Testis (tissue), 2 donors: ENCODE measurements at regions not wholly inside any gene's neighbourhood (a gene's known extent, or its start where the extent isn't known, plus 50 kb on each side); places are given as distances from the start of the nearest gene placed in this dataset.

Source experiments
- DNase-seq: peaks from one replicate; pipeline ENCODE4 v3.0.0-alpha.2; 2019
- H3K27ac ChIP-seq, 2 donors: fragments of 200-600 bp; sonication (generic); one replicate each; pipeline ENCODE4 v1.5.1; 2019
- H3K27me3 ChIP-seq: fragments of 200-600 bp; sonication (generic); one replicate; pipeline ENCODE4 v1.5.1; 2019
- H3K36me3 ChIP-seq: fragments of 200-600 bp; sonication (generic); one replicate; pipeline ENCODE4 v1.5.1; 2017; ENCODE audit warnings: low read depth; ENCODE audit errors: missing control alignments
- H3K4me1 ChIP-seq: fragments of 200-600 bp; sonication (generic); one replicate; pipeline ENCODE4 v1.5.1; 2019
- H3K4me3 ChIP-seq, 2 donors: fragments of 200-600 bp; sonication (generic); one replicate each; pipeline ENCODE4 v1.5.1; 2017 to 2019
- H3K9me3 ChIP-seq: fragments of 200-600 bp; sonication (generic); one replicate; pipeline ENCODE4 v1.5.1; 2017
- POLR2A ChIP-seq: fragments of 450-650 bp; IDR thresholded peaks from one replicate; pipeline ENCODE4 v1.6.1; 2017; ENCODE audit warnings: antibody characterized with exemption, mild to moderate bottlenecking, moderate library complexity
- WGBS, 2 donors: methylation state at CpG; one replicate each; pipeline ENCODE4 v1.1.5; 2018; 5-methylcytosine and 5-hydroxymethylcytosine counted together
- intact Hi-C: fragments of 100-400 bp; cut with DNase I; formaldehyde crosslinking; loops from one replicate; pipeline ENCODE4 v1.15.1; 2023; ENCODE audit warnings: low total_unique reads
- TF ChIP-seq, protein P1 (sequence below), 3 experiments: fragments of 450-650 bp in 2 of 3; fragments of 200-600 bp in 1 of 3; sonication (generic) in 1 of 3; IDR thresholded peaks; one replicate each; pipeline ENCODE4 v1.5.1; 2016 to 2019; ENCODE audit warnings: antibody characterized with exemption in 3 of 3, mild to moderate bottlenecking in 2 of 3, moderate library complexity in 1 of 3

DNA sequence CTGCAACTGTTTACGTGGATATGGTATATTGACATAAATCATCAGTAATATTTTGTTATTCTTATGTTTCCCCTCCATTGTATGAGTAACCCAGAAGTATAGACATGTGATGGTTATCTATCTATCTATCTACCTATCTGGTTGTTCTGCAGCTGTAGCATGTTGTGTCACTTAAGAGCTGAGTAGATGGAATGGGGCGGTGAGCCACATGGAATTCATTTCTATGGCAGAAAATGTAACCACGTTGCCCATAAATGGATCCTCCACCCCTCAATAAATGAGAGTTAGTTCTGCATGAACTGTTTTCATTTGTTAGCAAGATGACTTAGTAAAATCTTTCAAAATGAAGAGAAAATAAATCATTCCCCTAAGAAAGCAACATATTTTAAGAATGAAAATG lies 553.2 kb downstream of the MAT2B start:
- no peaks in the 10 kb centered on the region for H3K9me3 ChIP-seq
- H3K27ac ChIP-seq, result no peak overlapping the region
- 82 to 88% methylated on average over 3 of the region's 3 CpGs for WGBS, 2 donors
- DNase-seq, result no peak
- H3K27me3 ChIP-seq, result no peaks in the 10 kb centered on the region
- intact Hi-C loops, result no loop called here
- H3K4me3 ChIP-seq, result no peak overlapping the region
- H3K36me3 ChIP-seq, result no peaks in the 10 kb centered on the region
- TF ChIP-seq, protein P1, sequence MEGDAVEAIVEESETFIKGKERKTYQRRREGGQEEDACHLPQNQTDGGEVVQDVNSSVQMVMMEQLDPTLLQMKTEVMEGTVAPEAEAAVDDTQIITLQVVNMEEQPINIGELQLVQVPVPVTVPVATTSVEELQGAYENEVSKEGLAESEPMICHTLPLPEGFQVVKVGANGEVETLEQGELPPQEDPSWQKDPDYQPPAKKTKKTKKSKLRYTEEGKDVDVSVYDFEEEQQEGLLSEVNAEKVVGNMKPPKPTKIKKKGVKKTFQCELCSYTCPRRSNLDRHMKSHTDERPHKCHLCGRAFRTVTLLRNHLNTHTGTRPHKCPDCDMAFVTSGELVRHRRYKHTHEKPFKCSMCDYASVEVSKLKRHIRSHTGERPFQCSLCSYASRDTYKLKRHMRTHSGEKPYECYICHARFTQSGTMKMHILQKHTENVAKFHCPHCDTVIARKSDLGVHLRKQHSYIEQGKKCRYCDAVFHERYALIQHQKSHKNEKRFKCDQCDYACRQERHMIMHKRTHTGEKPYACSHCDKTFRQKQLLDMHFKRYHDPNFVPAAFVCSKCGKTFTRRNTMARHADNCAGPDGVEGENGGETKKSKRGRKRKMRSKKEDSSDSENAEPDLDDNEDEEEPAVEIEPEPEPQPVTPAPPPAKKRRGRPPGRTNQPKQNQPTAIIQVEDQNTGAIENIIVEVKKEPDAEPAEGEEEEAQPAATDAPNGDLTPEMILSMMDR (IDR thresholded peaks at IDR 0.05), result no peak
- TF ChIP-seq POLR2A, result no peak
- H3K4me1 ChIP-seq, result no peaks in the 10 kb centered on the region

DNA sequence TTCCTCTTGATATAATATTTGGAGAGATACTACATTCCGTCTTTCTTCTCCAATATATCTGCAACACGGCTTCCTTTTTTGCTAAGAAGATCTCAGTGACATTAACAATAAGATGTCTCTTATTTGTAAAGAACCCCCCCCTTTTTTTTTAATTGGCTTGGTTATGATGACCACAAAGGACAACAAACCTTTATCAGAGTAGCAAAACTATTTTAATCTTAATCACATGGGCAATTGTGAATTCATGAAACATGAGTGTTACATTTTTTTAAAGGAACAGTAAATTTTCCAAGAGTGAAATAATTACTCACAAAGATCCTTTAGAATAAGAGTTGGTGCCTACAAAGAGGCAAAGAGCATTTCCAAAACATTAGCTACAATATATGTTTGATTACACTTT lies 554.1 kb downstream of the MAT2B start:
- Histone ChIP-seq H3K9me3 (no peaks in the 10 kb centered on the region), H3K36me3 (no peaks in the 10 kb centered on the region), H3K27ac (no peak overlapping the region), H3K27me3 (no peaks in the 10 kb centered on the region), H3K4me1 (no peaks in the 10 kb centered on the region), H3K4me3 (no peak overlapping the region)
- TF ChIP-seq, protein P1 (IDR thresholded peaks at IDR 0.05), result no peak
- no peak for TF ChIP-seq POLR2A
- 64 to 66% methylated on average over 2 of the region's 2 CpGs for WGBS, 2 donors
- intact Hi-C loops, result no loop called here
- no peak for DNase-seq

DNA sequence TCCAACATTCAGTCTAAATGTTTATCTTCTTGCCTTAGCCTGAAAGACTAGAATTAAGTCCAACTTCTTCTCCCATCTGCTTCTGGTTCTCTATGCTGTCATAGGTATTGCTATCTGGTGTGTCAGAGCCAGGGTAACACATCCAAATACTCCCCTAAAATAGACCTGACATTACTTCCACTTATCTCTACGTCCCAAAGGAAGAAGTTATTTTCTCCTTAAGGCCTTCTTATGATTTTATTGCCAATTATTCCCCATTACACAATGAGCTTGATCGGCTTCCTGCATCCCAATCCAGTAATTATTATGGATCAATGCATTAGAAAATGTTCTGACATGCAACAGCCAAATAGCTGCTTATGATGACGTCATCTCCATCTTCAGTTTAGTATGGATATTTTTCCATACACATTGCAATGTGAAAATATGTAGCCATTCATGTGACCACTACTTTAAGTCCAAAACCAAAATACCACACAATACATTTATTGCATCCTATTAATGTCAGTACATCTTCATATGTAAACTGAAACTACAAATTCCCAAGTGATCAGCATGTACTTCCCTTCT lies 555.5 kb downstream of the MAT2B start:
- WGBS, 2 donors, result 57 to 73% methylated on average over 3 of the region's 3 CpGs
- intact Hi-C loops, result no loop called here
- Histone ChIP-seq H3K36me3 (no peaks in the 10 kb centered on the region), H3K27ac (no peak overlapping the region), H3K4me3 (no peak overlapping the region), H3K4me1 (no peaks in the 10 kb centered on the region), H3K27me3 (no peaks in the 10 kb centered on the region), H3K9me3 (no peaks in the 10 kb centered on the region)
- TF ChIP-seq, protein P1 (IDR thresholded peaks at IDR 0.05), result no peak
- TF ChIP-seq POLR2A, result no peak
- no peak for DNase-seq

DNA sequence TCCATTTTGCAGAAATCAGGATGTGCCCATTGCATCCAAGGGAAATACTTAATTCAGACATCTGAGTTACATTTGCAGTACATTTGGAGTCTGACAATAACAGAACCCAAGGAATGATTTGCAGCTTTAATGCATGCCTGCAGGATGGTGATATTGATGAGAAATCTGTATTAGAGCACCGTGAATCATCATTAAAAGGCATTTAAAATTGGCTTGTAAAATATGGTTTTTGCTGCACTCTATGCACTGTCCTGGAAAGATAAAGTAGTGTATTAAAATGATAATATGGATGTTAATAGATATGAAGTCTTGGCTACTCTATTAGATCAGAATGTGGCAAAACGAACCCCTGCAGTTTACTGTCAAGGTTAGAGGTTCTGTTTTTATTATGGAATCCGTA lies 556.9 kb downstream of the MAT2B start:
- Histone ChIP-seq H3K27me3 (no peaks in the 10 kb centered on the region), H3K4me1 (no peaks in the 10 kb centered on the region), H3K27ac (no peak overlapping the region), H3K36me3 (no peaks in the 10 kb centered on the region), H3K9me3 (no peaks in the 10 kb centered on the region), H3K4me3 (no peak overlapping the region)
- no peak for DNase-seq
- no peak for TF ChIP-seq POLR2A
- TF ChIP-seq, protein P1 (IDR thresholded peaks at IDR 0.05), result no peak
- 28 to 36% methylated on average over 3 of the region's 3 CpGs for WGBS, 2 donors
- intact Hi-C loops, result no loop called here

DNA sequence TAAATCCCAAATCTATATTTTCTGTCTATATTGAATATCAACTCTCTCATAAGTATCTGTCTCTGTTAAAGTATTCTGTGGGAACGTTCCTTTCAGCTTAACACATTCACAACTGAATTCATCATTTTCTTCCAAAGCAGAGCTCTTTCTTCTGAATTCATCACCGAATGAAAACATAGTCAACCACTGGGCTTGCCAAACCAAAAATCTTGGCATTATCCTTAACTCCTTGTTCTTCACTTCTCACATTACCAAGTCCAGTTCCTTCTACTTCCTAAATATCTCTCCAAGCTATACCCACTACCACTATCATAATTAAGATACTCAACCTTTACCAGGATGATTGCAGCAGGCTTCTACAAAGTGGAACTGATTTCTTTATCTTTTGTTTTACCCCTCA lies 559.8 kb downstream of the MAT2B start:
- no peaks in the 10 kb centered on the region for H3K4me1 ChIP-seq
- DNase-seq, result no peak
- 73 to 75% methylated on average over 2 of the region's 2 CpGs for WGBS, 2 donors
- no peaks in the 10 kb centered on the region for H3K27me3 ChIP-seq
- H3K9me3 ChIP-seq, result no peaks in the 10 kb centered on the region
- H3K27ac ChIP-seq, result no peak overlapping the region
- intact Hi-C loops, result no loop called here
- no peak overlapping the region for H3K4me3 ChIP-seq
- TF ChIP-seq, protein P1 (IDR thresholded peaks at IDR 0.05), result no peak
- TF ChIP-seq POLR2A, result no peak
- H3K36me3 ChIP-seq, result no peaks in the 10 kb centered on the region
